ENCODE measurements at regions not wholly inside any gene's neighbourhood (a gene's known extent, or its start where the extent isn't known, plus 50 kb on each side); places are given as distances from the start of the nearest gene placed in this dataset.

DNA sequence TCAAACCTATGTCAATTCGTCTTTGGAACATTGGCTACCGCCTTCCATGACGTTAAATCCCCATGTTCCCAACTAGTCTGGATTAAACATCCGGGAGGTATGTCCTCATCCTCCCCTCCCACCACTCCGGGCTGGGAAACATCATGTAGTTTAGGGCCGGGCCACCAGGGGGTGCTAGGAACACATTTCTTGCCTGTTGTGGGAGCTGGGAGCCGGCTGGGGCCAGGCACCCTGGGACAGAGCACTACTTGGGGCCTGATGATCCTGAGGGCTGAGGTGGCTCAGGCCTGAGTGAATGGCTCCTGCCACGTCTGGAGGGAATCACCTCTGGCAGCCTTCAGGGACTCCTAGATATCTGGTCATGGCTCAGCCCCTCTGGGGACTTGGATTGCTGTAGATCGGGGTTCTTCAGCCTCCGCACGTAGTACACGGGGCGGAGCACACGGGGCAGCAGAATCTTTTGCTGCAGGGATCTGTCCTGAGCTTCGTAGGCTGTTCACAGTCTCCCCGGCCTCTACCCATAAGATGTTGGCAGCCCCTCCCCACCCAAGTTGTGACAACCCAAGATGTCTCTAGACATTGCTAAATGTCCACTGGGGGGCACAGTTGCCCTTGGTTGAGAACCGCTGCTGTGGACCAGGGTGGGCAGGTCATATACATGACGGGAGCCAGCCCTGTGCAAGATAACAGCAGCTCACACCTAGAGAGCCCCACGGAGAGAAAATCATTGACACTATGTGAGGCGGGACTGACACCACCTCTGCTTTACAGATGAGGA, 141.2 kb upstream of the ZNF716 start:
- TF ChIP-seq CTCF (IDR thresholded peaks at IDR 0.05): peak; percentile 46
- TF ChIP-seq POLR2AphosphoS5 (IDR thresholded peaks at IDR 0.05; ENCODE audit: low read depth, low read length): no peak
- no peak for TF ChIP-seq REST (IDR thresholded peaks at IDR 0.05; ENCODE audit: insufficient read depth in 1 of 2, low read depth in 2 of 2, low read length in 1 of 2)
- TF ChIP-seq TCF7L2 (IDR thresholded peaks at IDR 0.05; ENCODE audit: low read depth, low read length): no peak
- TF ChIP-seq SIN3A (IDR thresholded peaks at IDR 0.05; ENCODE audit: borderline replicate concordance, insufficient read depth, low read depth, low read length): no peak
